Uterus (tissue), 2 donors: ENCODE measurements at regions not wholly inside any gene's neighbourhood (a gene's known extent, or its start where the extent isn't known, plus 50 kb on each side); places are given as distances from the start of the nearest gene placed in this dataset.

Source experiments
- POLR2A ChIP-seq, 2 donors: fragments of 450-650 bp; IDR thresholded peaks; one replicate each; pipeline ENCODE4 v1.6.1; 2016; ENCODE audit warnings: antibody characterized with exemption in 2 of 2, mild to moderate bottlenecking in 1 of 2, moderate library complexity in 1 of 2
- TF ChIP-seq, protein P1 (sequence below), 4 experiments: fragments of 200-600 bp in 2 of 4; fragments of 450-650 bp in 2 of 4; sonication (generic) in 2 of 4; IDR thresholded peaks; one replicate each; pipeline ENCODE4 v1.5.1; 2016 to 2019; ENCODE audit warnings: antibody characterized with exemption in 4 of 4, mild to moderate bottlenecking in 2 of 4, moderate library complexity in 1 of 4

DNA sequence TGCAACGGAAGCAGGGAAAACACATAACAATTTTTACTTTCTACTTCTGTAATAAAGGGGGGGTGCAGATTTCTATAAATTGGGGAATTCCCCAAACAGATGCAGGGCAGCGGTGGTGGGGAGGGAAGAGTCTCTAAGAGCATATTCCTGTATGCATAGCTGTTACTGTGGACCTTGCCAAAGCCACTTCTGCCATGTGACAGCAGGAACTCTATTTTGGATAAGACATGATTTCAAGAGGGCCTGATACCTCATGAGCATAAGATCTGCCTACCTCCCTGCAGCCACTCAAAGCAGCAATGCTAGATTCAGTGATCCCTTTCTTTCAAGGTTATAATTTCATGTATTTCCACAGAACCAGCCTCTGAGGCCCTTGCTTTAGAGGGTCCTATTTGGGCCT is 86.2 kb upstream of the CNKSR3 start:
- TF ChIP-seq, protein P1, sequence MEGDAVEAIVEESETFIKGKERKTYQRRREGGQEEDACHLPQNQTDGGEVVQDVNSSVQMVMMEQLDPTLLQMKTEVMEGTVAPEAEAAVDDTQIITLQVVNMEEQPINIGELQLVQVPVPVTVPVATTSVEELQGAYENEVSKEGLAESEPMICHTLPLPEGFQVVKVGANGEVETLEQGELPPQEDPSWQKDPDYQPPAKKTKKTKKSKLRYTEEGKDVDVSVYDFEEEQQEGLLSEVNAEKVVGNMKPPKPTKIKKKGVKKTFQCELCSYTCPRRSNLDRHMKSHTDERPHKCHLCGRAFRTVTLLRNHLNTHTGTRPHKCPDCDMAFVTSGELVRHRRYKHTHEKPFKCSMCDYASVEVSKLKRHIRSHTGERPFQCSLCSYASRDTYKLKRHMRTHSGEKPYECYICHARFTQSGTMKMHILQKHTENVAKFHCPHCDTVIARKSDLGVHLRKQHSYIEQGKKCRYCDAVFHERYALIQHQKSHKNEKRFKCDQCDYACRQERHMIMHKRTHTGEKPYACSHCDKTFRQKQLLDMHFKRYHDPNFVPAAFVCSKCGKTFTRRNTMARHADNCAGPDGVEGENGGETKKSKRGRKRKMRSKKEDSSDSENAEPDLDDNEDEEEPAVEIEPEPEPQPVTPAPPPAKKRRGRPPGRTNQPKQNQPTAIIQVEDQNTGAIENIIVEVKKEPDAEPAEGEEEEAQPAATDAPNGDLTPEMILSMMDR (IDR thresholded peaks at IDR 0.05) = no peak
- TF ChIP-seq POLR2A (IDR thresholded peaks at IDR 0.05) = no peak
